ENCODE measurements at regions not wholly inside any gene's neighbourhood (a gene's known extent, or its start where the extent isn't known, plus 50 kb on each side); places are given as distances from the start of the nearest gene placed in this dataset.
"Not testable (repeated sequence)": the region's sequence is repeated elsewhere in the genome, so short reads cannot be mapped to it uniquely, and the experiment has no call there.

DNA sequence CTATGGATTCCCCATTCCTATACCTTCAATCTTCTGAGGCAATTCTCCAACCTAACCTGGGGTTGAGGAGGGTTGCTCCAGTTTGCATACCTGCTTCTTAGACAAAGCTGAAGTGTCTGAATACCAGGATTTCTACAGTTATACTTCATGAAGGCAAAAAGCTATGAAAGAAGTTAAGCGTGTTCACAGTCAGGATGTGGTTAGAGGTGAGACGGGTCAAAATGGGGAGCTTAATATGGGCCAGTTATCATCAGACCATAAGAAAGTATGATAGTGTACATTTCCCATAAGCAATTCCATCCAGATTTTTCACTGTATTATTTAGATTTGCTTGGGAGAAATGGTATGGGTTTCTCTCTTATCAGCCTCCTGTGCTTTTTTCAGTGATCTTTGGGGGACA lies 156.9 kb upstream of the FER start:
- no peak for DNase-seq (ENCODE audit: low read depth in 3 of 3, low spot score in 2 of 3)

DNA sequence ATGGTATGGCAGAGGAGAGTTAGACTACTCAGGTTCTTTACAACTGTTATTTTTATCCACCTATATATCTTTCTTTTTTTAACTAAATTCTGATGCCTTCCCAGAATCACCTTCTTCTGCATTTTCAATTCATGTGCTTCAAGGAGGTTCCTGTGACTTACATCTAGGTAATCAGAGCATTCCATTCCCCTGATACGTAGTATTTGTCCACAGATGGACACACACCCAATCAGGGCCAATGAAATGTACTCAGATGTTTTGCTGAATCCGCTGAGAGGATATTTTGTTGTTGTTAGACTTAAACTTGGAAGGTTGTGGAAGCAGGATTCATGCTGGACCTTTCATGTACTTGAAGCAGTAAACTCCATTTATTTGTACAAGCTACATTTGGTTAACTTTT lies 159.4 kb upstream of the FER start:
- DNase-seq (ENCODE audit: low read depth in 3 of 3, low spot score in 2 of 3) = no peak

DNA sequence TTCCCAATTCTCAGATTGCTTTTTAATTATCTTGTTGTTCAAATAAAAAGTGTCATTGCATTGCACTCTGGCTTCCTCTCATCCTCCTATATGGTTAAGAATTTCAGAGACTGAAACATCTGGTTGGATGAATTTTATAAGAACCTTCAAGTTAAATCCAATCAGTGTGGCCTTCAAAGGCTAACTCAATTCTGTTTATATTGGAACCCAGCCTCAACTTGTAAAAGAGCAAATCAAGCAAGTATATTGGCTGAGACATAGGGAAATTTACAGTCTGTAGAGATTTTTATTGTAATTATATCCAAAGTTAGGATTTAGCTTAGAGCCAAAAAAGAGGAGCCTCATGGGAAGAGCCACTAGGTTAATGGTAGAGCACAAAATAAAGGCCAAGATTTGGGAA lies 159.9 kb upstream of the FER start:
- no peak for DNase-seq (ENCODE audit: low read depth in 3 of 3, low spot score in 2 of 3)

DNA sequence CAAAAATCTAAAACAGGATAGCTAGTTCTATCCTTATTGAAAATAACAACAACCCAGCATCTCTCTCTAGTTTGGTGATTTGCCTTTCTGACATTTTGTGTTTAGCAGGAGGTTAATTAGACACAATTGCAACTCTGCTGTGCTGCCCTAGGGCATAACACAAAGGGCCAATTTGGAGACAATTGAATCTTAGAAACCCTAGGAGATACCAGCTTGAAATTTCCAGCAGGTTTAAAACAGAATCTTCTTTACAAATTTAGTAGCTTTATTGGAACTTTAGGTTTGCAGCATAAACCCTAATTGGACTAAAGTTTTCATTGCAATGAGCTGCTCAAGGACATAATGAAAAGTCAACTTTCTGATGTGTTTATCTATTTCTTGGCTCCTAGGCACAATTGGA lies 166.7 kb upstream of the FER start:
- no peak for DNase-seq (ENCODE audit: low read depth in 3 of 3, low spot score in 2 of 3)

DNA sequence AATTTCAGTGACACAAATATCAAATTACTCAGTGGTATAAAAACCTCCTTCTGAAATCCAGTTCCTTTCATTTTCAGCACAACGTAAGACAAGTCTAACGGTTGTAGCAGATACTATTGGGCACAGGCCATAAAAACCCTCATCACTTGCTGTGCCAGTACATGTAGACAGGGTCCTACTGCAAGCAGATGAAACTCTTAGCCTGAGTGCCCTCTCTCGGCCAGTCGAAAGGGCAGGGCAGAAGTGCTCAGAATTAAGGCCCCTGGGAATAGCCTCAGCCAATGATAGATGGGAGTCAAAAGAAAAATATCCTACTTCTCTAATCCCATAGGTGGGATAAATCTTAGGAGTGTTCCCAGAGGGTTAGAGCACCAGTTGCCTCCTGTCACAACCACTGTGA lies 168.5 kb upstream of the FER start:
- no peak for DNase-seq (ENCODE audit: low read depth in 3 of 3, low spot score in 2 of 3)

DNA sequence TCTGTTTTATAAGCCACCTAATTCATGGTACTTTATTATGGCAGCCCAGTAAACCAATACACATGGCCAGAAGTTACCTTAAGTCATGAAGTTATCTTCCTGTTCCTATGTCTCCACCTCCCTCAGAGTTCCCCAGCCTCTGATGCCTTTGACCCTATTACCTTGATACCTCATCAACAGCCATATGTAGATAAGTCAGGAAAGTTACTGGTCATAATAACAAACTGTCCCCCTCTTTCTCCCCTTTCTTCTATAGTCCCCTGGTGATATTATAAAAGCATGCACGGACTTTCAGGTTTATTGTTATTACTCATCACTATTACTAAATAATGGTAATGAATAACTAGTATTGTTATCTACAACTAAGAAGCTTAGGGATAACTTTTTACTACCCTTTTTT lies 168.9 kb upstream of the FER start:
- DNase-seq (ENCODE audit: low read depth in 3 of 3, low spot score in 2 of 3) = no peak

DNA sequence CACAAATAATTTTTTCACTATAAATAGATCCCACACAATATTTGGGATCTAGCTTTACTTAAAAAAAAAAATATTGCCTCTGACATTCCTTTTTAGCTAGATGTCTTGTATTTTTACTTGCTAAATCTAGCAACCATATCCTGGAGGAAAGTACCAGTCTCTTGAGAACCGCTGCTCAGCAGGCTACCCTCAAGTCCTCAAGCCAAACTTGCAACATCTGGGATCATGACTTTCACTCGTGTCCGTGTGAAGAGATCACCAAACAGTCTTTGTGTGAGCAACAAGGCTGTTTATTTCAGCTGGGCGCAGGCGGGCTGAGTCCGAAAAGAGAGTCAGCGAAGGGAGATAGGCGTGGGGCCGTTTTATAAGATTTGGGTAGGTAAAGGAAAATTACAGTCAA lies 180.3 kb upstream of the FER start:
- DNase-seq (ENCODE audit: low read depth in 3 of 3, low spot score in 2 of 3) = no peak

DNA sequence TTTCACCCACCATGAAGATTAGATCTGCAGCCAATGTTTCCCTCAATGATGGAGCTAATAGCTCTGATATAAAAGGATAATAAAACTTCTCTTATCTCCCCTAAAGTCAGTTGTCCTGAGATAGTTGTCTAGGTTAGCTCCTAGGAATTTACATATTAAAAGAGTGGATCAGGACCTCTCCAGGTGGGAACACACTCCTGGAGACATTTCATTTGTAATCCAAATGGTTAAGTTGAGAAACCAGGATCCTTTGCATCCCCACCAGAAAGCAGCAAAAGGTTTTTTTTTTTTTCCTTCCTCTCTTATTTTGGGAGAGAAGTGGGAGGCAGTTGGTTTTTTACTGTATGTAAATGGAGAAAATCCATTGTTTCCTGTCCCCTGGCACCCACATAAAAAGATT lies 182.5 kb upstream of the FBXL17 start:
- DNase-seq (ENCODE audit: low read depth in 3 of 3, low spot score in 2 of 3) = no peak

DNA sequence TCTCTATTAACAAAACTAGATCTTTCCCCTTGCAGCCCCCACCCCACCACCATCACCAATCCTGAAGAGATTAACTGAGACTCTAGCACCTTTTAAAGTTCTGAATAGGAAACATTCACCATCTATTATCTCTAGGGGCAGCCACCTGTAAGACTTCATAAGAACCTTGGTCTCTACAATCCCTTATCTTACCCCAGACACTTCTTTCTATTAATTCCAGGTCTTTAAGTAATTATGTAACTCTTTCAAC lies 180.2 kb upstream of the FBXL17 start:
- DNase-seq (ENCODE audit: low read depth in 3 of 3, low spot score in 2 of 3) = no peak

DNA sequence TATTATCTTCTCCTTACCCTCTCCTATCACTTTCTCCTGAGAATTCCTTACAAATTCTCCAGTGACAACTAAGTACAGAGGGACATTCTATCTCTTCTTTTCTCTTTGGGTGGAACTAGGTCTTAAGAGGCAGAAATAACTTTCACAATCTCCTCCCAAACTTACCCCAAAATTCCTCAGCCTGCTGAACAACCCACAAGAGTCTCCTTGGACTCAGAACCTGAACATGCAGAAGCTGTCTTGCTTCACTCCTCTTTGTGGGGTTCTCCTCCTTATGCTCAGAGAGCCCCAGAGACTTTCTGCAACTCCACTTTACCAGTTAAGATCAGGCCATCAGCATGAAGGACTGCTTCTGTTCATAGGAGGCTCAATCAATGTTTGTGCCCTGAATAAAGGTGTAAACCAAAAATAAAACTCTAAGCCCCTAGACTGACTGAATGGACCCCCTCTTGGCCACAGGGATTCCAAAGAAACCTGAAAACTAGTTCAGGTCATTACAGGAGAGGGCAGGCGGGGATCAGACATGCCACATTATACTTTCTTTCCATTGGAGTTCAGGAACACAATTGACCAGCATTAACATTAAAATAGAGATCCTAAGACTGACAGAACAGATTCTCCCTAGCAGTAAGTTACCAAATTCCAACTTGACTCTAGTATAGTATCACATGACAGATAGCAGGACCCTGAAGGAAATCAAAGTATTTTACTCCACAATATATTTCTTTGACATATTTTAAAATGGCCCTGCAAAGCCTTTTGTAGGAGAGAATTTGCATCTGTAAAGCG lies 179.7 kb upstream of the FBXL17 start:
- DNase-seq (ENCODE audit: low read depth in 3 of 3, low spot score in 2 of 3) = no peak

DNA sequence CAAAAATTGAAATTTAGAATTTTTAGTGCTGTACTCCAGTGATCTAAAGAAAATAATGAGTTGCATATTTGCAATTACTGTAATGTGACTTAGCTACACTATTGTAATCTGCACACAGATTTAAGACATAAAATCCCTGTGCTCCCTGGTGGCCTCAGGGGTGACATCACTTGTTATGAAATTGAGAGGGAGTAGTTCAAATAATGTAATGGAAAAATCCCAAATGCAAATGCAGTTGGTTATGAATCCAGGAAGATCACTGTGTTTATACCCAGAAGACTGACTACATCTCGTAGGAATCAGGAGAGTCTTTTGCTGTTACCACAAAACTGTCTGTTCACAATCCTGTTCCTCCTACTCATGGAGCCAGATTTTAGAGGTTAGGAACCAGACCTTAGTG lies 178.7 kb upstream of the FBXL17 start:
- DNase-seq (ENCODE audit: low read depth in 3 of 3, low spot score in 2 of 3) = no peak

DNA sequence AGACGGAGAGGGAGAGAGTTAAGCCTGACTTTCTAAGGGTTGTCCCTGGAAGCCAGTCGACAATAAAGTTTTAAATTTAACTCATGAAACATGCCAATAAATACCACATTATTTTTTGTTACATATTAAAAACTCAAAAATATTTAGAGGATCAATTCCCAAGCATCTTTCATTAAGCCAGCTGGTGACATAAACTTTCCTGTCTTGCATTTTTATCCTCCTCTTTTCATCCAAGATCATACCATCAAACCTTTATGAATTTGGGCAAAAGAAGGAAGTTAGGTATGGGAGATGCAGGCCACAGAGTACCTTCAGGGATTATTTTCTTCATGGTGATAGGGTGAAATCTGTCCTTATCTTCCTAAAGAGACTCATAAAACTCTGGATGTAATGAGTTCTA lies 178.3 kb upstream of the FBXL17 start:
- DNase-seq (ENCODE audit: low read depth in 3 of 3, low spot score in 2 of 3) = no peak

DNA sequence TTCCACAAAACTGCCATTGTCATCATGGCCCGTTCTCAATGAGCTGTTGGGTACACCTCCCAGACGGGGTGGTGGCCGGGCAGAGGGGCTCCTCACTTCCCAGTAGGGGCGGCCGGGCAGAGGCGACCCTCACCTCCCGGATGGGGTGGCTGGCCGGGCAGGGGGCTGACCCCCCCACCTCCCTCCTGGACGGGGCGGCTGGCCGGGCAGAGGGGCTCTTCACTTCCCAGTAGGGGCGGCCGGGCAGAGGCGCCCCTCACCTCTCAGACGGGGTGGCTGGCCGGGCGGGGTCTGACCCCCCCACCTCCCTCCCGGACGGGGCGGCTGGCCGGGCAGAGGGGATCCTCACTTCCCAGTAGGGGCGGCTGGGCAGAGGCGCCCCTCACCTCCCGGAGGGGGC lies 176.9 kb upstream of the FBXL17 start:
- DNase-seq (ENCODE audit: low read depth in 3 of 3, low spot score in 2 of 3) = not testable (repeated sequence)

DNA sequence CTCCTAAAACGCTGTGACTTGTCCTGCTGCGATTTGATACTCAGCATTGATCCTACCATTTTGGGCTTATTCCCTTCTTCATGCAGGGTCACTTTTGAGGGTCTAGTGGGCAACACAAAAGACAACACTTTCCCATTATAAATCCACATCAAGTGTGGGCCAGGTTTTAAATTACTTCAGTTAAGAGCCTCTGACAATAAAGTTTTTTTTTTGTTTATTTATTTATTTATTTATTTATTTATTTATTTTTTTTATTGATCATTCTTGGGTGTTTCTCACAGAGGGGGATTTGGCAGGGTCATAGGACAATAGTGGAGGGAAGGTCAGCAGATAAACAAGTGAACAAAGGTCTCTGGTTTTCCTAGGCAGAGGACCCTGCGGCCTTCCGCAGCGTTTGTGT lies 176.2 kb upstream of the FBXL17 start:
- not testable (repeated sequence) for DNase-seq (ENCODE audit: low read depth in 3 of 3, low spot score in 2 of 3)

DNA sequence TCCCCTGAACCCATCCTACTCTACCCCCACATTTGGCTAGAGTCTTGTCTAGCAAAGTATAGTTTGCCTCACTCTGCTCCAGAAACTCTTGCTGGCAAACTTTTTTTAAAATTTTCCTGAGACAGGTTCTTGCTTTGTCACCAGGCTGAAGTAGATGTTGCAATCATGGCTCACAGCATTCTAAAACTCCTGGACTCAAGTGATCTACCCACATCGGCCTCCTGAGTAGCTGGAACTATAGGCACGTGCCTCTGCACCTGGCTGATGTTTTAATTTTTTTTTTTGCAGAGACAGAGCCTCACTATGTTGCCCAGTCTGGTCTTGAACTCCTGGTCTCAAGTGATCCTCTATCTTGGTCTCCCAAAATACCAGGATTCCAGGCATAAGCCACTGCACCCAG lies 175.8 kb upstream of the FBXL17 start:
- no peak for DNase-seq (ENCODE audit: low read depth in 3 of 3, low spot score in 2 of 3)

DNA sequence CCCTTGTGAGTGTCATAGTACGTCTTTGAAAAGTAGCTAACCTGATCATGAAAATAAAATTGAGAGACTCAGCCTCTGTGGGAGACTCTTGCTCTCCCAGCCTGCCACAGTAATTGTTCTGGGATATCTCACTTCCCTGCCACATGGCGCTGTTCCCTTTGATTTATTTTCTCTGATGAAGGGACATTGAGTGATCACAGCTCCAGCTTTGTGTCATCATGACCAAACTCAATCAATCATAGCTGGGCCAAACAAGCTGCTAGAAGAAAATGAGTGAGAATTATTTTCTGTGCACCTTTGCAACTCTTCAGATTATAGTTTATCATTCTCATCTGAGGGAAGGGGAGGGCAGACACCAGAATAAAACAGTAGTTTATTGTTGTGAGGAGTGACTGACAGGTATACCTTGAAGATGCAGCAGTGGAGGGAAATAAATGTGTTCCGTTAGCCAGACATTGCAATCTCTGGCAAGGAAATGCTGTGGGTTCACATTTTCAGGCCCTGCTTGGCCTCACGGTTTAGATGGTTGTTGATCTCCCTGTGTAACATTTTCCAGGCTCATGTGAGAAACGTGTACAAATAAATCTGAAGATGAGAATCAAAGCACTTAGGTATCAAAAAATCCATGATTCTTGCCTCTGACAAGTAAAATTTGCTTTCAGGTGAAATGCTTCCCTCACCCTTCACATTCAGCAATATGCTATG lies 174.7 kb upstream of the FBXL17 start:
- DNase-seq (ENCODE audit: low read depth in 3 of 3, low spot score in 2 of 3) = no peak

DNA sequence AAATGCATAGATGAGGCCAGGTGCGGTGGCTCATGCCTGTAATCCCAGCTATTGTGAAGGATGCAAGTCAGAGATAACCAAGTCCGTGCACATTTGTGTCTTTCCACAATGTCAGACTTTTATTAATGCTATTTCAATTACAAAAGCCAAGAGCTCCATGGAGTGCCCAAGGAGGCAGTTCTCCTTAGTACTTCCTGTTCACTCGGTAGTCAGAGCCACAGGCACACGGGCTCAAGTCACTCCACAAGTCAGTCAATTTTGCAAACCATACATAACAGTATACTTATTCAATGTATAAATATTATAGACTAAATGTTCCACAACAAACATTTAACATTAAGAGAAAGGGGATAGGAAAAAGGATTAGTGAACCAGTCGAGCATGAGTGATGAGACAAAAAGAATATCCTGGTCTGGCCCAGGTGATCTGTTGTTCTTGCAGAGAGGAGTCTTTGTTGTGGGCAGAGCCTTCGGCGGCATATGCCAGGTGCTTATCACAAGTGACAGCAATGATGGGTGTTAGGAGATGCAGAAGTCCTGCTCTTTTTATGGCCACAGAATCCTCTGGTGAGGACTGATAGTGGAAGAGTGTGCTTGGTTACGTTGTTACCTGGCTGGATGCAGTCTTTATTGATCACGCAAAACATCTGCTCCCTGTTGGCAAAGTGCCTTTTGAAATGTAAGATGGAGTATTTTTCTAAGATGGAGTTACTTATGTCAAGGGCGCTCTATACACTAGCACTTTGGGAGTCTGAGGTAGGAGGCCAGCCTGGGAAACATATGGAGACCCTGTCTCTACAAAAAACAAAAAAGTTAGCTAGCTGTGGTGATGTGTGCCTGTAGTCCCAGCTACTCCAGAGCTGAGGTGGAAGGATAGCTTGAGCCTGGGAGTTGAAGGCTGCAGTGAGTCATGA lies 167.0 kb upstream of the FBXL17 start:
- DNase-seq (ENCODE audit: low read depth in 3 of 3, low spot score in 2 of 3) = no peak

DNA sequence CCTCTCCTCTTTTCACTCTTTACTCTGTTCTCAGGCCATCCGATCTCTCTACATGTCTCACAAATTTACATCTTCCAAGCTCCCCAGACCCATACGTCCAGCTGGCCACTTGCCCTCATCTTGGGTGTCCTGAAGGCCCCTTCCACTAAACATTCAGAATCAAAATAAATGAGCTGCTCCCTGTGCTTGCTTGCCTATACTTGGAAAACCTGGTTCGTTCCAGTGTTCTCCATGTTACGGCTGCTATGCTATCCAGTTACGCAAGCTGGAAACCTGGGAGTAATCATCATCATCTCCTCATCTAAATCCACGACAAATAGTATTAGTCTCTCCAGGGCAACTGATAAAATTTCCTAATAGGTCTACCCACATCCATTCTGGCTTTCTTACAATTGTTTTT lies 165.0 kb upstream of the FBXL17 start:
- no peak for DNase-seq (ENCODE audit: low read depth in 3 of 3, low spot score in 2 of 3)

DNA sequence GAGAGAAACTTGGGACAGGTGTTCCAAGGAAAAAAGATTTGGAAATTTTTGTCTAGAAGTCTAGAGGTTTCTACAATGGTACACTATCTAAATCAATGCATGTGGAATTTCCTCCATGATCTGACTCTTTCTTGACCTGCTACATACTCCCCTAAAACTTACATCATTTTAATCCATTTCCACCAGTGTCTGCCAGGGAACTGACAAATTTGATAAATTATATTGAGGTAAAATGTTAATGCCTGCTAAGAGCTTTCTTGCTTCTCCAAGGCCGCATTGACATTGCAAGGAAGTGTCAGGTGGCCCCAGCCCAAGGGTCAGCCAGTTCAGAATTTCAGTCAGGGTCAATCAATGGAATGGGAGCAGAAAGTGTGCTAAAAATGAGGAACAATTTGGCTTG lies 163.4 kb upstream of the FBXL17 start:
- no peak for DNase-seq (ENCODE audit: low read depth in 3 of 3, low spot score in 2 of 3)

DNA sequence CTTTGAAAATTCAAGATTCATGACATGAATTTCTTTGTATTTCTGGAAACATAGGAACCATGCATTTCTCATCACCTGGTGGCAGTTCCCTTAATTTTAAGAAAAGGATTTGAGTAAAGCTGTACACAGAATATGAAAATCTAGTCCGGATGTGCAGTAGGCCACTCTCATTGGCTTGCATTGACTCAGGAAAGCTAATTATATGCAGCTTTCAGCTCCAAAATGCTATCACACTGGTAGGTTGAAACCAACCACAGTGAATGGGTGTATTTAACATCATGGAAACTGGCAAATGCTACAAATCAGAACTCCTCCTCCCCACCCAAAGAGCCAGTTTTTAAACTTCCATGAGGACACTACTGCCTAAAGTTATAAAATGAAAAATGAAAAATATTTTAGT lies 161.6 kb upstream of the FBXL17 start:
- no peak for DNase-seq (ENCODE audit: low read depth in 3 of 3, low spot score in 2 of 3)

DNA sequence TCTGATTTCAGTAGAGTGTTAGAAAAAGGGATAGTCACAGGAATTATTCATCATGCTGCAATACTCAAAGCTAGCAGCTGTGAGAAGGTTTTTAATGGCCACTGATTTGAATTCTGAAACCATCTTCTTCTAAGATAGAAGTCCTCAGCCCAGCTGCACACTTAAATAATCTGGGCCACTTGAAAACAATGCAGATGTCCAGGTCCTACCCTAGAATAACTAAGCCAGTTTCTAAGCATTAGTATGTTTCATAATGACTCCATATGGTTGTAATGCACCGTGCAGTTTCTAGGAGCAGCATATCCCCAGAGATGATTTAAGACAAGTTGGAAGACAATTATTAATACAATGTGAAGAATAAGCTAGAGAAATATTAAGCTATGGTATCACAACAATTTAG lies 159.9 kb upstream of the FBXL17 start:
- no peak for DNase-seq (ENCODE audit: low read depth in 3 of 3, low spot score in 2 of 3)

DNA sequence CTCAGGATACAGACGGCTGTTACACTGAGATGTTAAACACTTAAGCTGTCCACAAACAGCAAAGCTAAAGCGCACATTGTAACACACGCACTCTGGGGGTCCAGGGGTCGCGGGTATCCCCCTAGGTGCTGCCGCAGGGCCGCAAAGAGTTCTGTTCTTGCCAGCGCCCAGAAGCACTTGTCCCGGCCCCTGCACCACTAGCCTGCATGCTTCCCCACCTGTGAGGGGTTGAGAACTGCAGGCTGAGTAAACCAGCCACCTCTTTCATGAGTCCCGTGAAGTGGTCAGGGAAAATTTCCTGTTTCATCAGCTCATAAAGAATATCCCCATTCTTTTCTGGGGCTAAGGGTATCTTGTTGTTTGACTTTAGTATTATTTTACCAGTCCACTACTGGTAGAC lies 154.4 kb upstream of the FBXL17 start:
- DNase-seq (ENCODE audit: low read depth in 3 of 3, low spot score in 2 of 3) = no peak
